ENCODE measurements at regions not wholly inside any gene's neighbourhood (a gene's known extent, or its start where the extent isn't known, plus 50 kb on each side); places are given as distances from the start of the nearest gene placed in this dataset.

DNA sequence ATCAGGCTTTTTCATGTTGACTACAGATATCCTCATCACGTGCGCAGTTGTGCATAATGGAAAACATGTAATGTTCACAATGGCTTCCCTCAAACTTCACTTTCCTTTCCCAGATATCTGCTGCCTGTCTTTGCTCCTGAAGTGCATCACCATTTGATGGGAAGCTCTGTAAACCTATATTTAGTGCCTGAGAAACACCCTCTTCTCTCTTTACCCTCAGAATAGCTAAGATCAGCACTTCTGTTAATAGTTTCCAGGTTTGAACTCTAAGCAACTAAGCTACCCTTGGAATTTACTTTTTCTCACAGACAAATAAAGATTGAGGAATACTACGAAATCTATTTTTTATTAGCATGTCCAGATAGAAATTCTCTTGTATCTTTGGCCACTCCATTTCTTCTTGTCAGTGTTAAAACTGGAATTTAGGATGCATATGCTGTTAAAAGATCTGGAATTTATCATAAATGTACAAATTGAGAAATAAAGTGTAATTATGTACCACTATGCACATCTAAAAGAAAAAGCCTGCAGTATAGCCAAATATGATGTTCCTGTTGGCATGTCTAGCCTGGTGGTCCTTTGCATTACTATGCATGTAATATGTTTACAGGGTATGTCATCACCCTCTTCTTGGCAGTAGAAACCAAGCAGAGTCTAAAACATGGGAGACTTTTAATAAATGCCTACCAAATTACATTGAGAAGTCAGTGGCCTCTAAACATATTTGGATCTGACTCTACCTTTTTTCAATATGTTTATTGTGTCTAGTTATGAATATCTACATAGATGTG is 278.7 kb downstream of the FIGN start:
- DNase-seq = no peak

DNA sequence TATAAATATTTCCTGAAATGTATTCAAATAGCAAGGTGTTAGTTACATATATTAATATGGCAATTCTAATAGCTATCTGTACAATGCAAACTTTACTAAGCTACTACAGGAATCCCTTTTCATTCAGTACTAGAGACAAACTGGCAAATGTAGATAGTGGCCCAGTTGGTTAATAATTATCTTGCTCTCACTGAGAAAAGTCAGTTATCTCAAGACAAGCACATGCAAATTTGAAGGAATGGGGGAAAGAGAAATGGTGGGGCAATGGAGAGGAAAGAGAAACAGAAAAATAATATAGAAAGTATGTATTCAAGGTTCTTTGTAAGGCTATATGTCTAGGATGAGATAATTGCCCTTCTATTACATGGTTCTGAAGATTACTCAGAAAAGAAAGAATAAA is 280.0 kb downstream of the FIGN start:
- DNase-seq = no peak

DNA sequence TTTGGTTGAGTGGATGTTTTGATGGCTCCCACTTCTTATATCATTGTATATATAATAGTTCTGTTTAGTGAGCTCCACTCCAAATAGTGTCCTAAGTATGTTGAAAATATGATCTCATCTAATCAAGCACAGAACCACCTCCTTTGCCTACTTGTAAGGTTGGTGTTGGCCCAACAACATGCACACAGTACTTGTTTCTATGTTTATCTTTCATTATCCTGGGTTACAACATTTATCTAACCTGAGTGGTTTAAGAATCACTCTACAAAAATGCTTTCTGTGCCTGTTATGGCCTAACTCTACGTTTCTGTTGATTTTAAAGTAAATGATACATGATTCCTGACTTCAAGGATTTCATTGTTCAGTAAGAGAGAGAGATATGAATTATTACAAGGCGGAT is 281.9 kb downstream of the FIGN start:
- DNase-seq = no peak

DNA sequence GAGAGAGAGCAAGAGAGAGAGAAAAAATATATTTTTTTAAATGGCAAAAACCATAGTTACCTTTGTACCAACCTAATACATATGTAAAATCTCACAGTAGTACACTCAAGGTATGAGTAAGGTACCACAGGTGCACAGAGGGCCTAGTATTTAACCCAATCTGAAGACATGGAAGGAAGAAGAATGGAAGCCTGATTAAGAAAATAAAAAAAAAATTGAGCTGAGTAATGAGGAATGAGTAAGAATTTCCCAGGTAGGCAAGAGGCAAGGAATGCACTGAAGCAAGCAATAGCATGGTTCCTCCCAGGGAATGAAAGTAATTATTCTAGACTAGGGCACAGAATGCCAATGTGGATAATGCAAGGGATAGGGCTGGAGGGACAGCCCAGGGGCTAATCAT is 294.2 kb downstream of the FIGN start:
- no peak for DNase-seq

DNA sequence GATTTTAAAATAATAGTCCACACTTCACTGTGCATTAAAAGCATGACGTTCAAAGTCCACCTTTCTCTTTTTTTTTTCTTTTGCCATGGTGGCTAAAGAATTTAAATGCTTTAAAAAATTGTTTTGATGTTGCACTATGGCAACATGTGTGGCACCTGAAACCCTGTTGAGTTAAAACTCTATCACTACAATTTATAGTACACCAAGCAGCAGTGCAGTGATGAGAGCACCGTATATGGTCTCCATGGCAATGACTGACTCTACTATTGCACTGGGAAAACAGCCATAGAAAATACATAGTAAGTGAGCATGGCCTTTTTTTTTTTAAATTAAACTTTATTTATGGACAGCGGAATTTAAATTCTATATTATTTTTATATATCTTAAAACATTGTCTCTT is 298.8 kb downstream of the FIGN start:
- no peak for DNase-seq

DNA sequence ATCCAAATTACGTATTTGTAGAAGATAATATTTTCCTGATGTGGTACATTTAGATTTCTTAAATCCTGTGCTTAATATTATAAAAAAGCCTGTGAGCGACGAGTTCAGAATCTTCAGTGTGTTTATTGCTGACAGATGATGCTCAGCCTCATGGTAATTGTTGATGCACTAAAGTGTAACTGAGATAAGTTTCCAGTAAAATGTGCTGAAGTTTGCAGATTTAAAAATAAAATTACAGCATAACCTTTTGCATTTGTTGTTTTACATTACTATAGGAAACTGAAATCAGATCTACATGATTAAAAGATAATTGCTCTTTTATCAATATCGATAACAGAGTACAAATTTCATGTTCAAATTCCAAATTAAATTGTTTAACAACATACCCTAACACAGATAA is 307.6 kb downstream of the FIGN start:
- no peak for DNase-seq

DNA sequence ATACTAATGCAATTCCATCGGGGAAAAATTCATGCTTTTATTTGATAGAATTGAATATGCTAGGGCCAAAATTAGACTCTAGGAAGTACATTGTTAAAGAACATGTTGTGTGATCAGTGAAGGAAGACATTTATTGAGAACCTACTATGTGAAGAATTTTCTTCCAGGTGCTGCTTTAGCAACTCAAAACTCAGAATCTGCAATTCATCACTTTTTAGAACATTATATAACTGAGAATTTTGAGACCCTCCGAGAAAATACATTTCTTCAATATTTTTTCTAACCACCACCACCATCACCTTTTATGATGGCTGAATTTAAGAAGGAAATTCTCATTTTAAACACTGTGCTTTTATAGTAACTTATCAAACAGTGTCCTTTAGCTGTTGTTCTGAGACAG is 315.2 kb downstream of the FIGN start:
- no peak for DNase-seq

DNA sequence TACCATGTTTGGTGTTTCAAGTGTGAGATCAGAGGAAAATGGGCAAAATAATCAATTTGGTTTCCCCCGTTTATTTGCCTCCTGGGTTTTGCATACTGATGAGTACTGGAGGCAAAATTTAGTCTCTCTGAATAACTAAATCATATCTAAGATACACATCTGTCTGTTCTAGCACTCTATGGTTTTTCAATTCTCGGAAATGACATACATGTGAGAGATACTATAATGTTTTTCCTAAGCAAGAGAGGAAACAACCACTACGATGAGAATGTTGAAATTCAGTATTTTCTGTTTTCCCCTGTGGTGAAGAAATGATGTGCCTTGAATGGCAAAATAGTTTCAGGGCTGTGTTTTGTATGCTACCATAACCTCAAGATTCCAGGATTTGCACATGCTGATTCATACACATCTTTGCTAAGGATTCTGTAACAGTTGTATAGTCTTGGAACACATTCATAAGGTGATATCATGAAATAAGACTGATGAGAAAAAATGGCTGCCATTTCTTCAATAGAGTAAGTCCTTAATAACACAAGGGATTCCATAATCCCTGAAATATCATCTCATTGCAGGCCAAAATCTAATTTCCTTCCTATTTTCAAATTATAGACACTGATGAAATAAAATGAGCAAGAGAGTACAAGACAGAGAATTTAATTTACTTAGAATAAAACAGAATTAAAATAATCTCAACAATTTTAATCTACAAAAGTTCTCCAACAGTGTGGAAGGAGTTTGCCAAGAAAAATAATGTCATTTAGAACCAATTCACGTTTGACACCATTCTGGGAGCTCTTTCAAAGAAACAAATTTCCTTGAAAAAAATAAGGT is 316.6 kb downstream of the FIGN start:
- no peak for DNase-seq

DNA sequence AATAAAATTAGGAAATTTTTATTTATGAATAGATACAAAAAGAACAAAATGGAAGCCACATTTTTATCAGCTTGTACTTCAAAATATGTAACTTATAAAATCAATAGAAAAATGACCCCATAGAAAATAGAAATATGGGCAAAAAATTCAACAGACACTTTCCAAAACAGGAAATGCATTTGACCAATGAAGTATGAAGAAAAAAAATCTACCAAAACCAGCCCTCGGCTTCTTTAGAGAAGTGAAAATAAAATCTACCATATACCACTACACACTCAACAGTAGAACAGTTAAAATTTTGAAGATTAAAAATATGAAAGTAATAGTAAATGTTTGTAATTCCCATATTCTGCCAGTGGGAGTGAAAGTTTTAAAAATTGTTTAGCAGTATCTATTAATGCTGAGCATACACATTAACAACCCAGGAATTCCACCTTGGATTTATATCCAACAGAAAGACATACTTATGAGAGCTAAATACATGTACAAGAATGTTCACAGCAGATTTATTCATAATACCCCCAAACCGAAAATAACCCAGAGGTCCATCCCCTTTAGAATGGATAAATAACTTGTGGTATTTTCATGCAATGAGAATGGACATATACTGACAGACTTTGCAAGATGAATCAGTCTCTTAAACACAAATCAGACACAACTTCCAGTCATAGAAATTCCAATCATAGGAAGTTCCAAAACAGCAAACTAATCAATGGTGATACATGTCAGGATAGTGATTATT is 318.0 kb downstream of the FIGN start:
- DNase-seq = no peak

DNA sequence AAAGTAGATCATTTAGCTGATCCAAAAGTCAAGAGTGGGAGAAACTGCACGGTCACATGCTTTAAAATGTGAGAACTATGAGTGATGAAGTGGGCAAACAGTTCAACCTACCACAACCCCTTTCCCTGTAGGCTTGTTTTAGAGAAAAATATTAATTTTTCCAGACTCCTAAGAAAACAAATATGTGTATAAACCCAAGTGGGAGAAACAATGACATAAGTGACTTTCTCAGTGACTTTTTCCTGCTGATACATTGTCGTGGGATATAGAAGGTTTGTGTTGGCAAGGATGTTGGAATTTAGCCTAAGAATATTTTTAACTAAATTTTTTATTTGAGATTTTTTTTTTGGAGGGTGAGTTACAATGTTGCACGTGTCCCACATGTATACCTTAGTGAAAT is 321.7 kb downstream of the FIGN start:
- no peak for DNase-seq

DNA sequence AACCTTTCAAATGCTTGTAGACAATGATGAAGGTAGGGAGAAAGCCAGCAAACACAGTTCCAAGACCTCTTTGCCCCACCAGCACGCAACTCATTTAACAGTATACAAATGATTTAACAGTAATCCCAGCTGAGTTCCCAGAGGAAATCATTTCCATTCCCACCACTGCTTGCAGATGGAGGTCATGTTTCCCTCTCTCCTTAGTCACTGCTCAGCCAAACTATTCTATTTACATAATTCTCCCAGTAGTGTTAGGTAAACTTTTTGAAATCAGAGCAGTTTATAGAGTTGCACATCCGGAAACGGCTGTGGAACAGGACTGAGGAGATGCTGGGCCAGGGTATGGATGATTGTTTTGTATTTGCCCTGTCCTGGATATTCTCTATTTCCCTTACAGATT is 328.5 kb downstream of the FIGN start:
- no peak for DNase-seq

DNA sequence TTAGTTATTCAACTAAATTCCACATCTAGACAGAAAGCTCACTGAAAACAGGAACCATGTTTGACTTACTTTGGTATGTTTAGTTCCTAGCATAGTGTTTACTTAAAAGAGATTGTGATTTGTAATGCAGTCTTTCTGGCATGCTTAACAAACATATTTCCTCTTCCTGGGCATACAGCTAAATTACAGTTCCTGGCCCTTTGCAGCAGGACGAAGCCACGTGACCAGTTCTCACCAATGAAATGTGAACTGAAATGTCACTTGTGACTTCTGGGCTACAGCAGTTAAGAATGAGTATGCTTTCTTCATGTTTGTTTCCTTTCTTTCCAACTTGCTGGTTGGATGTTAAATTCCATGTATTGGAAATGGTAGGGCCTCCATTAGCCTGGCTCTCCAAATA is 330.5 kb downstream of the FIGN start:
- no peak for DNase-seq

DNA sequence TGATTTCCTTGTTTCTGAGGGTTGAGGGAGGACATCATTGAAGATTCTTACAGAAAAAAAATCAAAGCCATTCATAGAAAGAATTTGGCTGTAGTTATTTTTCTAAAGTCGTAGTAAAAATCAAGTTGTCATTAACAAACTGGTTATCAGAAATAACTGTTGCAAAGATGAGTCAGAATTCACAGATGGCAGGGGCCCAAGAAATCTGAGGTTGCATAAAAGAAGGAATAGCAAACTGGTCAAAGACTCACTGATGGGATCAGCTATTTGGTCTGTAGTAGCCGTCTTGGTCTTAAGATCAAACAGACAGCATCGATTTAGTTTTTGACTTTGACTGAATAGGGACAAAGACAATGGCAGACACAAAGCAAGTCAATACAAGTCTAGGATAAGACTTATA is 334.3 kb downstream of the FIGN start:
- no peak for DNase-seq

DNA sequence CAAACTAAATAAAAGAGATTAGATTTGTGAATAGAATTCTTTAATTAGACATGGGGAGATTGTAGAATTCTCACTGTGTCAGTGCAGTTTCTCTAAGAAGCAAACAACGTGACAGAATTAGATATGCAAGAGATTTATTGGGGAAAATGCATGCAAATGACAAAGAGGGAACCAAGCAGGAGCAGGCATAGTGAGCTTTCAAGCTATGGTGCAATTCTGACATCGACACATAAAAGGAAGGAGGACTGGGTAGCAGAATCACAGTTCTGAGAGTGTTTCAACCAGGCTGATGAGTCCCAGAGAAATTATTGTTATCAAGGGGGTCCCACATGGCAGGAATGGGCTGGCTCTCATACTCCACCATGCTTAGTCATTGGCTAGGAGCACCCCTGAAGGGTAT is 338.4 kb downstream of the FIGN start:
- no peak for DNase-seq

DNA sequence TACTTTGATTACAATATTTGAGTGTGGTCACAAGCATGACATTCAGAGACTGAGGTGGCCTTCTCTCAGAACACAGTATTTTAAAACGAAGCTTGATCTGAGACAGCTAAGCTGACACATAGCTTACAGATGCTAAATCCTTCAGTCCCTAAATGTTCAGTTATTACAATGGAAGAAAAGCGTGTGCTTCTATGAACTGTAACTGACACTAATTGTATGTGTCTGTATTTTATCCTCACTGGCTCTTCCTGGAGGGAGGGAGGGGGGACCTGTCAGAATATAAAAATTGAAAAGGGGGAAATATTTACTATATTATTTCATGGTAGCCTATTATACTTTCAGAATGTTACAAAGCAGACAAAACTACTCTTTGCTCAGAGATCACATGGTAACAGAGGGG is 340.2 kb downstream of the FIGN start:
- no peak for DNase-seq

DNA sequence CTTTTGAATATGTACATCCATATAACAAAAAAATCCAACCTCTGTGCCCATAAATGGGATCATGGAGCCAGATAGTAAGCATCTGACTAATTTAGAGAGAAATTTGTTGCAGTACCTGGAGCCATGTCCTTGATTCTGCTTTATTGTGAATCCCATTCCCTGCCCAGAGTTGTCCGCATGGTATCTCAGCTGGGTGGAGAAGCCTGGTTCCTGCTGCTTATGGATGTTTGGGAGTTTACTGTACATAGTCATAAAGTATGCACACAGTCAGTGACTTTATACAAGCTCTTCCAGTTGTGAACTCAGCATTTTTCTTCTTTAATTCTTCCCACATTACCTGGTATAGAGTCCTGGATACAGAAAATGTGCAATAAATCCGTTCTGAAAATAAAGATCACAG is 346.0 kb downstream of the FIGN start:
- no peak for DNase-seq

DNA sequence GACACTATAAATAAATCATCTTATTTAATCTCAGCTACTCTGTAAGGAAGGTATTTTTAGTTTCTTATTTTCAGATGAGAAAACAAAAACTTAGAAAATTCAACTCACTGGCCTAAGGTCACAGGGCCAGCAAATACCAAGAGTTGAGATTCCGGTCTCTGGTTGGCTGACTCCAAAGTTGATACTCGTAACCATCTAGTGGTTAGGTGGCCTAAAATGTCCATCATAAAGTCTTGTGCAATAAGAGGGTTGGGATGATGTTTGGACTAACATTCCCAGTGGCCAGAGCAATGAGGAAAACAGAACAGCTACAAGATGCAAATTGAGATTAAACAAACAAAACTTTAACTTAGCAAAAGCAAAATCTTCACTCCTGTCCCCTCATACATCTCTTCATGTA is 360.3 kb downstream of the FIGN start:
- DNase-seq = no peak

DNA sequence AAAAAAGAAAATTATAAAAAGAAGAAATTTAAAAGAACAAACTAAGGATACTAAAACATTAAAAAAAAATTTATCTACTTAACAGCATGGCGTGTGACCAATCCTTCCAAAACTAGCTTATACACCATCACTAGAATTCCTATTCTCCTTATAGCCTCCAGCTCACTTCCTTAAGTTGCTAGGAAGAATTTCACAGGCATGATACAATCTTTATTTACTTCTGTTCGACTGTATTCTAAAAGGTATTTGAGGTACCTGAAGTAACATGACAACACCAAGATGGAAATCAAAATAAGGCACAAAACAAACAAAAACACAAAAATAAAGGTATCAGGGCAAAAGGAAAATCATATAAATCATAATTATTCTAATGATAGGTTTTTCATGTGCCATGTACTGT is 360.7 kb downstream of the FIGN start:
- DNase-seq = no peak

DNA sequence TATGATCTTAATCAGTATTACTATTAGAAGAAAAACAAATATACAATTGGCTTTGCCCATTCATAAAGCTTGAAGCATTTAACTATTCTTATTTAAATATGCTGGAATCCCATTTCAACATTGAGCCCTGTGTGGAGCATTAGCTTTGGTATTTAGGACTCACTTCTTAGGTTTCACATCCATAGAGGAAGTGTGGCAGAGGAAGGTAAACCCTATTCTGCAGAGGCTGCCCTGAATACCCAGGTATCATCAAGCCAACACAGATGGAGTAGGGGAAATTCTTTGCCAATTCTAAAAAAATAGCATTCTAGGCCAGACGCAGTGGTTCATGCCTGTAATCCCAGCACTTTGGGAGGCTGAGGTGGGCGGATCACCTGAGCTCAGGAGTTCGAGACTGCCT is 361.5 kb downstream of the FIGN start:
- DNase-seq = no peak

DNA sequence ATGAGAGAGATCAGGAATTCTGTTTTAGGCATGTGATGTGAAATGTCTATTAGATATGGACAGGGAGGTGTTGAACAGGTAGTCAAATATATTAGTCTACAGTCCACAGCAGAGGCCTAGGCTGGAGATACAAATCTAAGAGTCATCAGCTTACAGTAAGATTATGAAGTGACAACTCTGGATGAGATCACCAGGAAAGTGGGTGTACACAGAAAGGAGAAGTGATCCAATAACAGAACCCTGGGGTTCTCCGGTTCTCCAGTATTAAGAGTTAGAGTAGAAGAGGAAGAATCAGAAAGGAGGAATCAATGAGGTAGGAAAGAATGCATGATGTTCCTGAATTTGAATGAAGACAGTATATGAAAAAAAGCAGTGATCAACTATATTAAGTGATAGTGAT is 362.3 kb downstream of the FIGN start:
- no peak for DNase-seq

DNA sequence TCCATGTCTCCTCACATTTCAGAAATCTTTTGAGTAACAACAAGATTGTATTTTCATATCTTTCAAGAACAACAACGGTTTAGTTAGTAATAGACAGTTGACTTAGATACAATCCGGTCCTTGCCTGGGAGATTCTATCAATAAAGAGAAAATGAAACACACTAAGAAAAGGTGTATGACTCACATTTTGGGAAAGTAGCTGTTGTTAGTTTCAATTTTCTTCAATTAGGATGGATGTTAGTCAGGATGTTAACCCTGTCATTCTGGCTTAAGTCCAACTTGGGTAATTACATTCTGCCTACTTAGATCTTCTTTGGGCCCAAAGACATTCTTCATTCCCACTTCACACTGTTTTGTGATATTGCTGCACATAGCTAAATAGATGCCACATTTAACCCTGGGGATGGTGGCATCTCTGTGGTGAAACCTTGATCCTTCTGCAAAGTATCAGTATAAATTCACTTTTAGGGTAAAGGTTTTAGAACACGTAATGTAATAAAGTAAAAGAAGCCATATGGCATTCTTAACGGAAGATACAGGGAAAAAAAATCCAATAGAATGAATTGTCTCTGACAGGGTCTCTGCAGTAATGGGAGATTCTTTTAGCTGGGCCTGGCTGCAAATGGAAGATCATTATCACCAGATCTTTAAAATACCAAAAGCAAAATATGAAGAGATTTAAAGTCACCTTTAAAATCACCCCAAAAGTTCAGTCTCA is 365.5 kb downstream of the FIGN start:
- DNase-seq = no peak

DNA sequence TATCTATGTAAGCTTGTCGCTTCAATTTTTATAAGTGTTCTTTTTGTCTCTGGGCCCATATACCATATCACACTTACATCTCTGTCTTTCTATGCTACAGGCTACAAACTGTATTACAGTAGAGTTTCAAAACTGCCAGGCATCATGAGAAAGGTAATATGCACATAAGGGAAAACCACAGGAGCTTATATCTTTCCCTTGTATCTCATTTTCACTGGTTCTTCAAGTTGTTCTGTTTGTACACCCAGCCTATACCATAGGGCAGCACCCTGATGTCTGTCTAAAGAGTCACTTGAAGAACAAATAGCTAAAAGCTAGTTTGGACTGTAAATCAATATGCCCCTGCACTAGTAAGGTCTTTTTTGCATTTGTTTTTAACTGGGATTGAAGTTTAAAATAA is 366.7 kb downstream of the FIGN start:
- DNase-seq = no peak

DNA sequence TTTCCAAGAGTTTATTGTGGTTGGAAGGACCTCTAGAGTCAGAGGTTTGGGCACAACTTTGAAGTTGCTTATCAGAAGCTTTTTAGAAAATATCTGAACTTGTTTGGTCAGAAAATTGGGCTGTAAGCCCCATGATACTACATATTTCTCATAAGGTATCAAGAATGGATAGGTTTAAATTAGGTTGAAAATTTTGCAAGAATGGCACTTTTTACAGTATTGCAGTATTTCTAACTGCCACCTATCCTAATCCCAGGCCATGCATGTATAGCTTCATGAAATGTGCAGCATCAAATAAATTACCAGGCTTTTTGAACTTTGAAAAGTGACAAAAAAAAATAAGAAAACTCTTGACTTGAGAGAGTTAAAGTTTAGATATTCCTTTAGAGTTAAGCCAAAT is 367.2 kb downstream of the FIGN start:
- DNase-seq = no peak

Measured in NCI-H1436 treated with DMSO at 0.1 percent for 48 hours (cell line).